Esophagus muscularis mucosa (tissue), 4 donors: ENCODE measurements at regions not wholly inside any gene's neighbourhood (a gene's known extent, or its start where the extent isn't known, plus 50 kb on each side); places are given as distances from the start of the nearest gene placed in this dataset.

Source experiments
- DNase-seq: peaks from one replicate; pipeline ENCODE4 v3.0.0-alpha.2; 2017; ENCODE audit errors: extremely low spot score
- H3K27ac ChIP-seq, 4 donors: fragments of 200-600 bp; sonication (generic); replicated peaks in 1 of 4; 1 replicate in 3 of 4; 2 replicates in 1 of 4; pipeline ENCODE4 v1.5.1; 2016 to 2019; ENCODE audit warnings: mild to moderate bottlenecking in 1 of 4
- H3K27me3 ChIP-seq, 4 donors: fragments of 200-600 bp; sonication (generic); one replicate each; pipeline versions ENCODE4 v1.5.1 to v1.6.0; 2016 to 2019
- H3K36me3 ChIP-seq, 4 donors: fragments of 200-600 bp; sonication (generic); one replicate each; pipeline ENCODE4 v1.5.1; 2016 to 2019
- H3K4me1 ChIP-seq, 4 donors: fragments of 200-600 bp; sonication (generic); one replicate each; pipeline ENCODE4 v1.5.1; 2016 to 2019
- H3K4me3 ChIP-seq, 4 donors: fragments of 200-600 bp; sonication (generic); 1 replicate in 2 of 4; 2 replicates in 2 of 4; pipeline ENCODE4 v1.5.1; 2016 to 2019; ENCODE audit warnings: mild to moderate bottlenecking in 4 of 4, moderate library complexity in 1 of 4
- H3K9me3 ChIP-seq, 4 donors: fragments of 200-600 bp; sonication (generic); 1 replicate in 3 of 4; 2 replicates in 1 of 4; pipeline ENCODE4 v1.5.1; 2016 to 2019
- CTCF ChIP-seq, 3 experiments: fragments of 200-600 bp in 2 of 3; fragments of 450-650 bp in 1 of 3; sonication (generic) in 2 of 3; IDR thresholded peaks; one replicate each; pipeline ENCODE4 v1.5.1; 2017 to 2019; ENCODE audit warnings: antibody characterized with exemption in 3 of 3, mild to moderate bottlenecking in 2 of 3, moderate library complexity in 1 of 3
- EP300 ChIP-seq: sonication (generic); formaldehyde crosslinking; IDR thresholded peaks from one replicate; pipeline ENCODE4 v1.6.1; 2017; ENCODE audit warnings: antibody characterized with exemption
- POLR2A ChIP-seq: fragments of 450-650 bp; IDR thresholded peaks from one replicate; pipeline ENCODE4 v1.6.1; 2017; ENCODE audit warnings: antibody characterized with exemption, moderate library complexity, mild to moderate bottlenecking, low read depth
- POLR2AphosphoS5 ChIP-seq, 2 donors: sonication (generic); formaldehyde crosslinking; IDR thresholded peaks; one replicate each; pipeline ENCODE4 v1.6.1; 2017; ENCODE audit warnings: antibody characterized with exemption in 2 of 2
- WGBS: methylation state at CpG from one replicate; pipeline ENCODE4 v1.1.5; 2018; 5-methylcytosine and 5-hydroxymethylcytosine counted together
- intact Hi-C: fragments of 100-400 bp; cut with DNase I; formaldehyde crosslinking; loops from one replicate; pipeline ENCODE4 v1.15.1; 2023

- no peak for DNase-seq
- WGBS = 62% methylated on average over 3 of the region's 3 CpGs
- TF ChIP-seq POLR2A (no peak), POLR2AphosphoS5 (IDR thresholded peaks at IDR 0.05) (no peak), CTCF (IDR thresholded peaks at IDR 0.05) (no peak), EP300 (no peak)
- H3K9me3 ChIP-seq = no peaks in the 10 kb centered on the region
- H3K27ac ChIP-seq = no peak overlapping the region
- H3K36me3 ChIP-seq = no peaks in the 10 kb centered on the region
- no peaks in the 10 kb centered on the region for H3K27me3 ChIP-seq
- intact Hi-C loops = no loop called here
- no peak overlapping the region for H3K4me3 ChIP-seq
- H3K4me1 ChIP-seq = no peaks in the 10 kb centered on the region
Measured at GRCh38 chr10:8776926-8777622, 722.6 kb downstream of the GATA3 start.

- 64% methylated on average over 3 of the region's 3 CpGs for WGBS
- H3K27me3 ChIP-seq = no peaks in the 10 kb centered on the region
- no peak for DNase-seq
- TF ChIP-seq POLR2AphosphoS5 (IDR thresholded peaks at IDR 0.05) (no peak), POLR2A (no peak), EP300 (no peak), CTCF (IDR thresholded peaks at IDR 0.05) (no peak)
- no peaks in the 10 kb centered on the region for H3K9me3 ChIP-seq
- no peaks in the 10 kb centered on the region for H3K36me3 ChIP-seq
- no peak overlapping the region for H3K27ac ChIP-seq
- intact Hi-C loops = no loop called here
- no peaks in the 10 kb centered on the region for H3K4me1 ChIP-seq
- no peak overlapping the region for H3K4me3 ChIP-seq
Measured at GRCh38 chr10:8778713-8779112, 724.2 kb downstream of the GATA3 start.

GRCh38 chr10:8787649-8788048 lies 733.2 kb downstream of the GATA3 start:
- Histone ChIP-seq H3K4me1 (no peaks in the 10 kb centered on the region), H3K9me3 (peaks cover 0 to 20% (median 14%) of the 10 kb centered on the region in 4 donors), H3K27ac (no peak overlapping the region), H3K36me3 (no peaks in the 10 kb centered on the region), H3K4me3 (no peak overlapping the region), H3K27me3 (no peaks in the 10 kb centered on the region)
- intact Hi-C loops = no loop called here
- no peak for DNase-seq
- TF ChIP-seq POLR2A (no peak), POLR2AphosphoS5 (IDR thresholded peaks at IDR 0.05) (no peak)

GRCh38 chr10:8790390-8790789 lies 735.9 kb downstream of the GATA3 start:
- TF ChIP-seq POLR2A (no peak), EP300 (no peak), POLR2AphosphoS5 (IDR thresholded peaks at IDR 0.05) (no peak), CTCF (IDR thresholded peaks at IDR 0.05) (no peak)
- H3K4me3 ChIP-seq = no peak overlapping the region
- H3K36me3 ChIP-seq = no peaks in the 10 kb centered on the region
- 95% methylated on average over 1 of the region's 1 CpG for WGBS
- no peaks in the 10 kb centered on the region for H3K4me1 ChIP-seq
- intact Hi-C loops = no loop called here
- no peak for DNase-seq
- H3K27ac ChIP-seq = no peak overlapping the region
- peaks cover 0 to 20% (median 14%) of the 10 kb centered on the region in 4 donors for H3K9me3 ChIP-seq
- no peaks in the 10 kb centered on the region for H3K27me3 ChIP-seq

GRCh38 chr10:8794860-8795259 lies 740.4 kb downstream of the GATA3 start:
- DNase-seq = no peak
- H3K27ac ChIP-seq = no peak overlapping the region
- H3K9me3 ChIP-seq = no peaks in the 10 kb centered on the region
- WGBS = 100% methylated on average over 2 of the region's 2 CpGs
- TF ChIP-seq POLR2AphosphoS5 (IDR thresholded peaks at IDR 0.05) (no peak), CTCF (IDR thresholded peaks at IDR 0.05) (no peak), EP300 (no peak), POLR2A (no peak)
- H3K4me1 ChIP-seq = no peaks in the 10 kb centered on the region
- intact Hi-C loops = no loop called here
- H3K4me3 ChIP-seq = no peak overlapping the region
- H3K27me3 ChIP-seq = no peaks in the 10 kb centered on the region
- H3K36me3 ChIP-seq = no peaks in the 10 kb centered on the region
